ENCODE measurements at regions not wholly inside any gene's neighbourhood (a gene's known extent, or its start where the extent isn't known, plus 50 kb on each side); places are given as distances from the start of the nearest gene placed in this dataset.

DNA sequence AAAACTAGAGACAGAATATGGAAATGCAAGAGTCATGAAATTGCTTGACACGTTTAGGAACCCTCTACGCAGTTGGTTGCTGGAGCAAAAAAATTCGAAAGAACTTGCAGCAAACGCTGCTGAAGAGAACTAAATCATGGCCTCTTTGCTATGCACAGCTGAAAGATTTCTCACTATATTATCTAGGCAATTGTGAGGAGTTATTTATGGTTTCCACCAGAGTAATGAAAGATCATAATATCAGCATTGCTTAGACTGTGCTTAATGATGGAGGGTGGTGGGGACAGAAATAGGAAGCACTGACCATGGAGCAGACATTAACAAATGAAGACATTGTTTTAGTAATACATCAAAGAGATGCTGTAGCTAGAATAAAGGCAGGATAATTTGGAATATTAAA lies 593.4 kb upstream of the ZNF717 start:
- H3K9me3 Mint-ChIP-seq (ENCODE audit: insufficient read depth) = peaks cover 7% of the 10 kb centered on the region
- Histone ChIP-seq H3K4me1 (ENCODE audit: control insufficient read depth in 2 of 2, insufficient read depth in 2 of 2, low read length in 2 of 2) (no peaks in the 10 kb centered on the region), H2AFZ (ENCODE audit: insufficient read depth, low read depth, low read length, poor library complexity, severe bottlenecking) (no peak overlapping the region), H3K27me3 (replicated peaks in 1 of 4; ENCODE audit: control extremely low read depth in 1 of 4, control insufficient read depth in 3 of 4, insufficient read depth in 4 of 4, low read length in 3 of 4) (no peaks in the 10 kb centered on the region), H3K9me3 (ENCODE audit: control extremely low read depth in 1 of 3, control insufficient read depth in 2 of 3, insufficient read depth in 1 of 3, low read length in 2 of 3) (peaks cover 0 to 2% (median 0%) of the 10 kb centered on the region in 3 donors), H3K36me3 (replicated peaks in 1 of 2; ENCODE audit: control extremely low read depth in 1 of 2, control insufficient read depth in 1 of 2, extremely low read depth in 1 of 2, insufficient read depth in 2 of 2, low read length in 1 of 2) (no peaks in the 10 kb centered on the region), H3K4me2 (replicated peaks; ENCODE audit: low read depth, low read length, poor library complexity, severe bottlenecking) (no peak overlapping the region), H3K79me2 (ENCODE audit: control insufficient read depth, insufficient read depth, low read length) (no peaks in the 10 kb centered on the region), H3K4me3 (ENCODE audit: control extremely low read depth in 1 of 5, extremely low read depth in 1 of 5, insufficient read depth in 1 of 5, low read depth in 2 of 5, low read length in 4 of 5) (no peak overlapping the region), H3K27ac (ENCODE audit: low read length in 2 of 2) (no peak overlapping the region), H3K9ac (ENCODE audit: low read length) (no peak overlapping the region), H4K20me1 (ENCODE audit: control insufficient read depth, insufficient read depth, low read length, poor library complexity, severe bottlenecking) (no peaks in the 10 kb centered on the region)
- no peak overlapping the region for H3K4me3 Mint-ChIP-seq
- no peaks in the 10 kb centered on the region for H3K27me3 Mint-ChIP-seq
- ChIA-PET CTCF (no interaction called here), POLR2A (no interaction called here)
- TF ChIP-seq, protein P1, sequence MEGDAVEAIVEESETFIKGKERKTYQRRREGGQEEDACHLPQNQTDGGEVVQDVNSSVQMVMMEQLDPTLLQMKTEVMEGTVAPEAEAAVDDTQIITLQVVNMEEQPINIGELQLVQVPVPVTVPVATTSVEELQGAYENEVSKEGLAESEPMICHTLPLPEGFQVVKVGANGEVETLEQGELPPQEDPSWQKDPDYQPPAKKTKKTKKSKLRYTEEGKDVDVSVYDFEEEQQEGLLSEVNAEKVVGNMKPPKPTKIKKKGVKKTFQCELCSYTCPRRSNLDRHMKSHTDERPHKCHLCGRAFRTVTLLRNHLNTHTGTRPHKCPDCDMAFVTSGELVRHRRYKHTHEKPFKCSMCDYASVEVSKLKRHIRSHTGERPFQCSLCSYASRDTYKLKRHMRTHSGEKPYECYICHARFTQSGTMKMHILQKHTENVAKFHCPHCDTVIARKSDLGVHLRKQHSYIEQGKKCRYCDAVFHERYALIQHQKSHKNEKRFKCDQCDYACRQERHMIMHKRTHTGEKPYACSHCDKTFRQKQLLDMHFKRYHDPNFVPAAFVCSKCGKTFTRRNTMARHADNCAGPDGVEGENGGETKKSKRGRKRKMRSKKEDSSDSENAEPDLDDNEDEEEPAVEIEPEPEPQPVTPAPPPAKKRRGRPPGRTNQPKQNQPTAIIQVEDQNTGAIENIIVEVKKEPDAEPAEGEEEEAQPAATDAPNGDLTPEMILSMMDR (IDR thresholded peaks at IDR 0.05) = no peak
- TF ChIP-seq EZH2 (IDR thresholded peaks at IDR 0.05; ENCODE audit: borderline replicate concordance, insufficient read depth, low read depth, low read length, poor library complexity, severe bottlenecking) = no peak
- no peak overlapping the region for H3K27ac Mint-ChIP-seq
- H3K4me1 Mint-ChIP-seq = no peaks in the 10 kb centered on the region
- 88% methylated on average over 1 of the region's 4 CpGs for WGBS (ENCODE audit: insufficient coverage)
- no peak for ATAC-seq (ENCODE audit: low read depth)
- intact Hi-C loops (cut with micrococcal nuclease) = no loop called here
- no peak for DNase-seq

DNA sequence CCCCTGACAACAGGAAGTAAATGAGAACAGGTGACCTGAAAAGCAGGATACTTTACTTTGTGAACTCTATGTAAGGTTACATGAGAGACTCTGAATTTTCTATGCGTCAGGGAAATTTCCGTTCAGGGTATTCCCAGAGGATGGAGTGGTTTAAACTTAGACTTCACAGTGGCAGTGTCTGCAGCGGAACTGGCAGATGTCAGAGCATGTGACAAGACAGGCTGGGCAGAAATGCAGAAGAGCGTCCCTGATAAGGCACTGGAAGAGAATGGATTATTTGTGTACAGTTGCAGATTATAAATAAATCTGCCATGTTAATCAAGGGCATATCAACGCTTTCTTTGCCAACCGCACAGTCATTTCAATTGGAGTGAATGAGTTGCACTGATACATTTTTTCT lies 598.4 kb upstream of the ZNF717 start:
- intact Hi-C loops (cut with micrococcal nuclease) = no loop called here
- Mint-ChIP-seq H3K4me3 (no peak overlapping the region), H3K27ac (no peak overlapping the region), H3K9me3 (ENCODE audit: insufficient read depth) (peaks cover 8% of the 10 kb centered on the region), H3K4me1 (no peaks in the 10 kb centered on the region), H3K27me3 (no peaks in the 10 kb centered on the region)
- no peak for ATAC-seq (ENCODE audit: low read depth)
- Histone ChIP-seq H3K4me2 (replicated peaks; ENCODE audit: low read depth, low read length, poor library complexity, severe bottlenecking) (no peak overlapping the region), H3K79me2 (ENCODE audit: control insufficient read depth, insufficient read depth, low read length) (no peaks in the 10 kb centered on the region), H4K20me1 (ENCODE audit: control insufficient read depth, insufficient read depth, low read length, poor library complexity, severe bottlenecking) (no peaks in the 10 kb centered on the region), H2AFZ (ENCODE audit: insufficient read depth, low read depth, low read length, poor library complexity, severe bottlenecking) (no peak overlapping the region), H3K36me3 (replicated peaks in 1 of 2; ENCODE audit: control extremely low read depth in 1 of 2, control insufficient read depth in 1 of 2, extremely low read depth in 1 of 2, insufficient read depth in 2 of 2, low read length in 1 of 2) (no peaks in the 10 kb centered on the region), H3K27ac (ENCODE audit: low read length in 2 of 2) (no peak overlapping the region), H3K9ac (ENCODE audit: low read length) (no peak overlapping the region), H3K4me1 (ENCODE audit: control insufficient read depth in 2 of 2, insufficient read depth in 2 of 2, low read length in 2 of 2) (no peaks in the 10 kb centered on the region), H3K9me3 (ENCODE audit: control extremely low read depth in 1 of 3, control insufficient read depth in 2 of 3, insufficient read depth in 1 of 3, low read length in 2 of 3) (no peaks in the 10 kb centered on the region), H3K4me3 (ENCODE audit: control extremely low read depth in 1 of 5, extremely low read depth in 1 of 5, insufficient read depth in 1 of 5, low read depth in 2 of 5, low read length in 4 of 5) (no peak overlapping the region), H3K27me3 (replicated peaks in 1 of 4; ENCODE audit: control extremely low read depth in 1 of 4, control insufficient read depth in 3 of 4, insufficient read depth in 4 of 4, low read length in 3 of 4) (no peaks in the 10 kb centered on the region)
- CTCF ChIA-PET = no interaction called here
- TF ChIP-seq EZH2 (IDR thresholded peaks at IDR 0.05; ENCODE audit: borderline replicate concordance, insufficient read depth, low read depth, low read length, poor library complexity, severe bottlenecking) = no peak
- TF ChIP-seq, protein P1 (IDR thresholded peaks at IDR 0.05) = no peak
- 82% methylated on average over 5 of the region's 6 CpGs for WGBS (ENCODE audit: insufficient coverage)
- DNase-seq = no peak
- POLR2A ChIA-PET = no interaction called here
